Astrocyte of the cerebellum (primary cell): ENCODE measurements at regions not wholly inside any gene's neighbourhood (a gene's known extent, or its start where the extent isn't known, plus 50 kb on each side); places are given as distances from the start of the nearest gene placed in this dataset.

Experiments used
- DNase-seq: peaks from one replicate; pipeline ENCODE4 v3.0.0-alpha.2; 2011; ENCODE audit warnings: low read depth
- H3K4me3 ChIP-seq: 2 replicates; pipeline ENCODE4 v1.5.1; 2011; ENCODE audit warnings: mild to moderate bottlenecking, low read depth, low read length, moderate library complexity
- in situ Hi-C: cut with HindIII; loops from 2 replicates; pipeline ENCODE4 v1.10.0; 2017; ENCODE audit warnings: low sequenced_read_pairs
- TF ChIP-seq, protein P1 (sequence below): IDR thresholded peaks from 2 replicates; pipeline ENCODE4 v1.5.1; 2012; ENCODE audit warnings: low read length, low read depth, moderate library complexity, mild to moderate bottlenecking; ENCODE audit errors: missing control alignments

DNA sequence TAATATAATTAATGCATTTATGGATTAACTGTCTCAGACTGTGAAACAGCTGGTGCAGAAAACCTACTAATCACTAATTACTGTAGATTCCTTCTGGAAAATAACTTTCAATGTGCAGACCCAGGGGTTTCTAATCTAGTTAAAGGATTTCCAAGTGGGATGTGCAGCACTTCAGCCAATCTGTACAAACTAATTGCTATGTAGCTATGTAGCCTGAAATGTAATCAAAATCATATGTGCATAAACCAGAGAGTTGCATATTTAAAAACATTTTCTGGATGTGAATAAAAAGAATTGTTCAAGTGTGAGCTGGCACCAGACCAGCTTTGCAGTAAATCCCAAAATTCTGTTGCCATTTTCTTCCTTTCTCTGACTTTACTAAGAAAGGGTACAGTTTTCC, 127.5 kb upstream of the CD96 start:
- H3K4me3 ChIP-seq, result no peak overlapping the region
- DNase-seq, result no peak
- TF ChIP-seq, protein P1, sequence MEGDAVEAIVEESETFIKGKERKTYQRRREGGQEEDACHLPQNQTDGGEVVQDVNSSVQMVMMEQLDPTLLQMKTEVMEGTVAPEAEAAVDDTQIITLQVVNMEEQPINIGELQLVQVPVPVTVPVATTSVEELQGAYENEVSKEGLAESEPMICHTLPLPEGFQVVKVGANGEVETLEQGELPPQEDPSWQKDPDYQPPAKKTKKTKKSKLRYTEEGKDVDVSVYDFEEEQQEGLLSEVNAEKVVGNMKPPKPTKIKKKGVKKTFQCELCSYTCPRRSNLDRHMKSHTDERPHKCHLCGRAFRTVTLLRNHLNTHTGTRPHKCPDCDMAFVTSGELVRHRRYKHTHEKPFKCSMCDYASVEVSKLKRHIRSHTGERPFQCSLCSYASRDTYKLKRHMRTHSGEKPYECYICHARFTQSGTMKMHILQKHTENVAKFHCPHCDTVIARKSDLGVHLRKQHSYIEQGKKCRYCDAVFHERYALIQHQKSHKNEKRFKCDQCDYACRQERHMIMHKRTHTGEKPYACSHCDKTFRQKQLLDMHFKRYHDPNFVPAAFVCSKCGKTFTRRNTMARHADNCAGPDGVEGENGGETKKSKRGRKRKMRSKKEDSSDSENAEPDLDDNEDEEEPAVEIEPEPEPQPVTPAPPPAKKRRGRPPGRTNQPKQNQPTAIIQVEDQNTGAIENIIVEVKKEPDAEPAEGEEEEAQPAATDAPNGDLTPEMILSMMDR, result no peak
- in situ Hi-C loops, result no loop called here

DNA sequence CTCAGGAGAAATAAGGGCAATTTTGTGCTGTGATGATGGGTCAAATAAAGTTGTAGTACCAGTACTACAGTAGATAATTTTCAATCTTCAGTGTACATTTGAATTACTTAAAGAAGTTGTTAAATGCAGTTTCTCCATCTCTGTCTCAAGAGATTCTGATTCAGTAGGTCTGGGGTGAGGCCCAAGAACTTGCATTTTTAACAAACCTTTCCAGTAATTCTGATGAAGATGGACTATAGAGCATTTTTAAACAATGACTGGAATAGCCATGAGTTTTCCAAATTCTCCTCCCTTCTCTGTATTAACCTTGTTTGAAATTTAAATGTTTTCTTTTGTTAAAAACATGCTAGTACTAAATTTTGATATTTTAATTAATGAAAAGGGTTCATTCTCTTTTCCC, 127.0 kb upstream of the CD96 start:
- TF ChIP-seq, protein P1, result no peak
- in situ Hi-C loops, result no loop called here
- no peak overlapping the region for H3K4me3 ChIP-seq
- no peak for DNase-seq

GRCh38 chr3:111418391-111418790, 123.6 kb upstream of the CD96 start:
- DNase-seq, result no peak
- H3K4me3 ChIP-seq, result no peak overlapping the region
- TF ChIP-seq, protein P1, result no peak
- in situ Hi-C loops, result no loop called here

- TF ChIP-seq, protein P1, result no peak
- in situ Hi-C loops, result no loop called here
- H3K4me3 ChIP-seq, result no peak overlapping the region
- DNase-seq, result no peak
Measured at GRCh38 chr3:111428301-111428700, 113.7 kb upstream of the CD96 start.

DNA sequence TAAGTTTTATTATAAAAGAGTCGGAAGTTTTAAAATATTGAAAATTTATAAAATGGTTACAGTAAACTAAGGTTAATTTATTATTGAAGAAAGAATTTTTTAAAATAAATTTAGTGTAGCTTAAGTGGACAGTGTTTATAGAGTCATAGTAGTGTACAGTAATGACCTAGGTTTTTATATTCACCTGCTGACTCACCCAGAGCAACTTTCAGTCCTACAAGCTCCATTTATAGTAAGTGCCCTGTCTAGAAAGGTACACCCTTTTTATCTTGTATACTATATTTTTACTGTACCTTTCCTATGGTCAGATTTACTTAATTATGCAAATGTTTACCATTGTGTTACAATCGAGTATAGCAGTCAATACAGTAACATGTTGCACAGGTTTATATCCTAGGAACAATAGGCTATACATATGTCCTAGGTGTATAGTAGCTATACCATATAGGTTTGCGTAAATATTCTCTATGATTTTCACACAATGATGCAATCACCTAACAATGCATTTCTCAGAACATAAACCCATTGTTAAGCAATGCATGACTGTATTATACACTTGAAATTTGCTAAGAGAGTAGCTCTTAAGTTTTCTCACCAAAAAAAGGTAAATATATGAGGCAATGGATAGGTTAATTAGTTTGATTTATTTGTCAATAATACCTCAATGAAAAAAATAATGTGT, 106.9 kb upstream of the CD96 start:
- in situ Hi-C loops, result no loop called here
- no peak for DNase-seq
- TF ChIP-seq, protein P1, result no peak
- H3K4me3 ChIP-seq, result no peak overlapping the region

- DNase-seq, result no peak
- in situ Hi-C loops, result no loop called here
- no peak overlapping the region for H3K4me3 ChIP-seq
- TF ChIP-seq, protein P1, result no peak
Measured at GRCh38 chr3:111438283-111438682, 103.7 kb upstream of the CD96 start.

DNA sequence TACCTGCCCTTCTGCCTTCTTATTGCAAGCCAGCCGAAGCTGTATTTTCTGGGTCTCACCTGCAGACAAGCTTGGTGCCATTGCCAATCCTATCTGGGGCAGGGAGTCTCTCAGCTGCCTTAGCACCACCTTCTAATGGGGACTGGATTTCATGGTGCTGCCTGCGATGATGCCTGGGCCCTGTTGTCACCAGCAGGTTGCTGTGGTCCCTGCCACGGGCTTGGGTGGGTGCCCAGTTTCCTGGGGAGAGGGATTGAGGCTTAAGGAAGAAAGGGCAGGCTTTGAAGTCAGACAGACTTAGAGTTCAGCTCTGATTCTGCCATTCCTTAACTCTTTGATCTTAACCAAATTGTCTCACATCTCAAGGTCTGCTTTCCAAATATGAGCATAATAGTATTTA, 87.4 kb upstream of the CD96 start:
- H3K4me3 ChIP-seq, result no peak overlapping the region
- TF ChIP-seq, protein P1, result no peak
- in situ Hi-C loops, result no loop called here
- no peak for DNase-seq
